LNCaP clone FGC (cell line): ENCODE measurements at regions not wholly inside any gene's neighbourhood (a gene's known extent, or its start where the extent isn't known, plus 50 kb on each side); places are given as distances from the start of the nearest gene placed in this dataset.

Source experiments
- DNase-seq: peaks from one replicate; pipeline ENCODE4 v3.0.0-alpha.2; 2011; ENCODE audit warnings: low read depth
- H3K4me3 ChIP-seq: 2 replicates; pipeline ENCODE4 v1.5.1; 2011; ENCODE audit warnings: mild to moderate bottlenecking, low read depth, low read length, control low read depth
- CTCF ChIP-seq: IDR thresholded peaks from 2 replicates; pipeline ENCODE4 v1.5.1; 2012; ENCODE audit warnings: mild to moderate bottlenecking; ENCODE audit not compliant: control insufficient read depth, insufficient read depth; ENCODE audit errors: extremely low read depth

- DNase-seq: no peak
- H3K4me3 ChIP-seq: no peak overlapping the region
- no peak for TF ChIP-seq CTCF
These were observed 308.2 kb downstream of the TOX3 start for GRCh38 chr16:52238710-52239109.

- TF ChIP-seq CTCF: no peak
- H3K4me3 ChIP-seq: no peak overlapping the region
- no peak for DNase-seq
These were observed 309.1 kb downstream of the TOX3 start for GRCh38 chr16:52237823-52238222.

DNA sequence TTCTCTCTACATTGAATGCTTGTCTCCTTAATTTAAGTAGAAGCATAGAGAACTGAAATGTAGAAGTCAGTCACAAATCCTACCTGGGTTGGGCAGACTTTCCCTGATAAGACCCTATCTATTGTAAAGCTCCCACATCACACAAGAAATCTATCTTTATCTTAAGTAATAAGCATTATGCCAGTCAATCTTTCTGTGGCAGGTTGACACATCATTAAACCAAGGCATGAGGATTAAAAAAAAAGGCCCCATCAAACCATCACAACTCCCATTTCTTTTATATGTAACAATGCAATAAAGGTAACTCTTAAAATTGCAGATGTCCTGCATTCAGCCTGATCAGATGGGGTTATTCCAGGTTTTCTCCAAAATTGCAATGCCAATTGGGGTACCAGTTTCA lies 311.8 kb downstream of the TOX3 start:
- no peak for TF ChIP-seq CTCF
- H3K4me3 ChIP-seq: no peak overlapping the region
- no peak for DNase-seq

DNA sequence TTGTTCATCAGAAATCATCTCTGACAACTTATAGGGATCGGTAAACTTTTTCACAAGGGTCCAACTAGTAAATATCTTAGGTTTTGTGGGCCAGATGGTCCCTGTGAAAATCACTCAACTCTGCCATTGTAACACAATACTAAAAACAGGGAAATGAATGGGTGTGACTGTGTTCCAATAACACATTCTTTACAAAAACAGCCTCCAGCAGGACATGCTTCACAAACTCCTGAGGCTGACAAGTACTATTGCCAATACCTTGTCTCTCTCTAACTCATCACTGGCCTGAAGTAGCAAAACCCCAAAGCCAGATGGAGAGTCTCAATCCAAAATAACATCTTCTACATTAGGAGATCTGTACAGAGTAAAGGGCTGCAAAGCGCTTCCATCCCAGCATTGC lies 312.3 kb downstream of the TOX3 start:
- TF ChIP-seq CTCF: no peak
- DNase-seq: no peak
- H3K4me3 ChIP-seq: no peak overlapping the region

DNA sequence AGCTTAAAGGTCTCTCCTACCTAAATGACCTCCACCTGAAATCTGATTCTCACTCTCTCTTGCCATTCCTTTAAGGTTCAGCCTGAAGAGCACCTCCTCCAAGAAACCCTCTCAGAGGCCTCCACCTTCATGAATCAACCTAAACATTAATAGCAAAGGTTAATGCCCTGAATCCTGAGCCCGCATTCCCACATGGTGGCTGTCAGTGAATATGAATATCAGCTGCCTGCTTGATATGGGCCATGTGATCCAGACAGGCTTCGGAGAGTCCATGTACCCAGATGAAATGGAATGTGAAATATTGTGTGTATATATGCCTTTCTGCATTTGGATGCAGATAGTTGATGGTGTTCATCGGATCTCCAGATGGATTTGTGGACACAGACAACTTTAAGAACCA lies 317.5 kb downstream of the TOX3 start:
- no peak overlapping the region for H3K4me3 ChIP-seq
- no peak for DNase-seq
- no peak for TF ChIP-seq CTCF

- no peak for DNase-seq
- no peak for TF ChIP-seq CTCF
- no peak overlapping the region for H3K4me3 ChIP-seq
These were observed 319.1 kb downstream of the TOX3 start for GRCh38 chr16:52227851-52228250.

- DNase-seq: no peak
- no peak overlapping the region for H3K4me3 ChIP-seq
- no peak for TF ChIP-seq CTCF
These were observed 334.1 kb downstream of the TOX3 start for GRCh38 chr16:52212841-52213240.
